PC-9 (cell line): ENCODE measurements at regions not wholly inside any gene's neighbourhood (a gene's known extent, or its start where the extent isn't known, plus 50 kb on each side); places are given as distances from the start of the nearest gene placed in this dataset.
"Not testable (repeated sequence)": the region's sequence is repeated elsewhere in the genome, so short reads cannot be mapped to it uniquely, and the experiment has no call there.

Experiments used
- BruUV-seq: library from RNA; stranded (reverse); fragments of 400-500 nt; replicated peaks from 2 replicates; lab custom pipeline; 2021; lab: Mats Ljungman, UMichigan
- CTCF ChIA-PET: fragments of 300-600 bp; sonication (Branson Sonifier 250); formaldehyde crosslinking; loops from one replicate; lab custom pipeline; 2022; ENCODE audit warnings: antibody characterized with exemption; lab: Charles Lee
- POLR2A ChIA-PET: fragments of 300-600 bp; sonication (Branson Sonifier 250); formaldehyde crosslinking; loops from one replicate; lab custom pipeline; 2022; ENCODE audit warnings: antibody characterized with exemption; ENCODE audit not compliant: unreplicated experiment; lab: Charles Lee
- DNase-seq, 2 experiments: peaks; one replicate each; pipeline versions ENCODE4 v3.0.0 to v3.0.0-alpha.2; 2015 to 2022; ENCODE audit warnings: mixed read lengths in 1 of 2
- H2AFZ ChIP-seq: fragments of 200-600 bp; sonication (generic); 2 replicates; pipeline ENCODE4 v1.8.1; 2017; ENCODE audit warnings: antibody characterized with exemption
- H3F3A ChIP-seq: fragments of 200-600 bp; sonication (generic); 2 replicates; pipeline ENCODE4 v1.8.1; 2017; ENCODE audit warnings: antibody characterized with exemption, mild to moderate bottlenecking, low read depth; ENCODE audit not compliant: insufficient read depth
- H3K27ac ChIP-seq: fragments of 200-600 bp; sonication (generic); 2 replicates; pipeline ENCODE4 v1.6.1; 2016; ENCODE audit warnings: mixed run types
- H3K27me3 ChIP-seq: fragments of 200-600 bp; sonication (generic); 2 replicates; pipeline ENCODE4 v1.6.1; 2016; ENCODE audit warnings: low read depth, mixed run types; ENCODE audit not compliant: insufficient read depth
- H3K36me3 ChIP-seq: fragments of 200-600 bp; sonication (generic); 2 replicates; pipeline ENCODE4 v1.6.1; 2016; ENCODE audit warnings: low read depth, mixed run types
- H3K4me1 ChIP-seq: fragments of 200-600 bp; sonication (generic); replicated peaks from 2 replicates; pipeline ENCODE4 v1.6.1; 2016; ENCODE audit warnings: mixed run types; ENCODE audit not compliant: insufficient read depth
- H3K4me2 ChIP-seq: fragments of 200-600 bp; sonication (generic); 2 replicates; pipeline ENCODE4 v1.6.1; 2017; ENCODE audit warnings: mixed run types
- H3K4me3 ChIP-seq: fragments of 200-600 bp; sonication (generic); 2 replicates; pipeline ENCODE4 v1.6.1; 2016; ENCODE audit warnings: mixed run types
- H3K79me2 ChIP-seq: fragments of 200-600 bp; sonication (generic); 2 replicates; pipeline ENCODE4 v1.6.1; 2017; ENCODE audit warnings: low read depth, mixed run types
- H3K9me2 ChIP-seq: fragments of 200-600 bp; sonication (generic); 2 replicates; pipeline ENCODE4 v1.8.1; 2017; ENCODE audit warnings: mild to moderate bottlenecking; ENCODE audit not compliant: insufficient read depth
- H3K9me3 ChIP-seq: fragments of 200-600 bp; sonication (generic); 2 replicates; pipeline ENCODE4 v1.8.1; 2016; ENCODE audit warnings: low read depth; ENCODE audit not compliant: insufficient read depth
- H4K20me1 ChIP-seq: fragments of 200-600 bp; sonication (generic); 2 replicates; pipeline ENCODE4 v1.8.1; 2017; ENCODE audit not compliant: insufficient read depth
- EZH2 ChIP-seq: fragments of 200-600 bp; sonication (generic); IDR thresholded peaks from 2 replicates; pipeline ENCODE4 v1.8.0; 2017; ENCODE audit warnings: antibody characterized with exemption, low read depth
- intact Hi-C: fragments of 100-400 bp; cut with micrococcal nuclease; formaldehyde crosslinking; loops from one replicate; pipeline ENCODE4 v1.10.0; 2022; ENCODE audit not compliant: unreplicated experiment
- TF ChIP-seq, protein P1 (sequence below): fragments of 200-600 bp; sonication (generic); conservative IDR thresholded peaks from 2 replicates; pipeline ENCODE4 v1.6.1; 2017; ENCODE audit warnings: mixed run types, antibody characterized with exemption, mild to moderate bottlenecking, moderate library complexity

DNA sequence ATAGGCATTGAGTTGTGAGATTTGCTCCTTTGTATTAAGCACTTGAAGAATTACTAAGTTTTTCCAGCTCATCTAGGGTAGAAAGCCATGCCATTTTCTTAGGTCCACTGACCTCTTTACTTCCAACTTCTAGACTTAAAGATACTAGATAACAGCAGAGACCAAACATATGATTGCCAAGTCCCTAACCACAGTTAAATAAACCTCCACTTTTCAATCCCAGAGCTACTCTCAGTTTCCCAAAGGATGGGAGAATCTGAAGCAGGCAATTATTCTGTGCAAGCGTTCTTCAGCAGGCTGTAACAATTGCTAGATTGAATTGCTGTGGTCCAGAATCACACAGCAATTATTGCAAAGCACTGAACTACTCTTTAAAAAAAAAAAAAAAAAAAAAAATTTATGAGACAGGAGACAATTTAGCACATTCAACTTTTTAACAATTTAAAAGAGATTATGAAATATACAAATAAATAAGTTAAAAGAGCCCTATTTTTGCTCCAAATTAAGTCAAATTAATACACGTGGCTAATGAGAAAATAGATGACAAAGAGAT, 104.0 kb upstream of the PRSS16 start:
- Histone ChIP-seq H3K9me2 (no peaks in the 10 kb centered on the region), H3K4me2 (peak overlapping the region; percentile 94)

DNA sequence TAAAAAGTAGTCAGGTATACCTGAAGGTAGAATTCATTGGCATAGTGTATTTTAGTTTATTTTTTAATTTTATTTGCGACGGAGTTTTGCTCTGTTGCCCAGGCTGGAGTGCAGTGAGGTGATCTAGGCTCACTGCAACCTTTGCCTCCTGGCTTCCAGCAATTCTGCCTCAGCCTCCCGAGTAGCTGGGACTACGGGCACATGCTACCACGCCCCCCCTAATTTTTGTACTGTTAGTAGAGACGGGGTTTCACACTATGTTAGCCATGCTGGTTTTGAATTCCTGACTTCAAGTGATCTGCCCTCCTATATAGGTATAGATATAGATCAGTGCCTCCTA, 102.8 kb upstream of the PRSS16 start:
- no TSS peak for BruUV-seq
- H4K20me1 ChIP-seq, result no peaks in the 10 kb centered on the region
- H3K9me2 ChIP-seq, result no peaks in the 10 kb centered on the region
- POLR2A ChIA-PET, result interaction anchor here (0.5 to 3.6 kb wide), 11 partner anchors 11 to 1040 kb away, joined by 3 to 202 read pairs (median 4); a partner anchor contains a TSS
- no peaks in the 10 kb centered on the region; the same call in 1 of the 2 replicates for H3K36me3 ChIP-seq
- CTCF ChIA-PET, result interaction anchor here (0.8 kb wide), 1 partner anchor 730 kb away, joined by 10 read pairs; no protein-coding TSS in a partner anchor
- no peaks in the 10 kb centered on the region for H3K9me3 ChIP-seq
- intact Hi-C loops, result loop anchor here (5.0 kb wide), 1 partner anchor 1112 kb away; a partner anchor contains a TSS
- H3K4me1 ChIP-seq, result peaks cover 13% of the 10 kb centered on the region
- peaks cover 33% of the 10 kb centered on the region for H3F3A ChIP-seq
- peak overlapping the region; percentile 94 for H3K4me2 ChIP-seq
- H3K4me3 ChIP-seq, result peak overlapping the region; percentile 91
- no peaks in the 10 kb centered on the region for H3K27me3 ChIP-seq
- TF ChIP-seq, protein P1, sequence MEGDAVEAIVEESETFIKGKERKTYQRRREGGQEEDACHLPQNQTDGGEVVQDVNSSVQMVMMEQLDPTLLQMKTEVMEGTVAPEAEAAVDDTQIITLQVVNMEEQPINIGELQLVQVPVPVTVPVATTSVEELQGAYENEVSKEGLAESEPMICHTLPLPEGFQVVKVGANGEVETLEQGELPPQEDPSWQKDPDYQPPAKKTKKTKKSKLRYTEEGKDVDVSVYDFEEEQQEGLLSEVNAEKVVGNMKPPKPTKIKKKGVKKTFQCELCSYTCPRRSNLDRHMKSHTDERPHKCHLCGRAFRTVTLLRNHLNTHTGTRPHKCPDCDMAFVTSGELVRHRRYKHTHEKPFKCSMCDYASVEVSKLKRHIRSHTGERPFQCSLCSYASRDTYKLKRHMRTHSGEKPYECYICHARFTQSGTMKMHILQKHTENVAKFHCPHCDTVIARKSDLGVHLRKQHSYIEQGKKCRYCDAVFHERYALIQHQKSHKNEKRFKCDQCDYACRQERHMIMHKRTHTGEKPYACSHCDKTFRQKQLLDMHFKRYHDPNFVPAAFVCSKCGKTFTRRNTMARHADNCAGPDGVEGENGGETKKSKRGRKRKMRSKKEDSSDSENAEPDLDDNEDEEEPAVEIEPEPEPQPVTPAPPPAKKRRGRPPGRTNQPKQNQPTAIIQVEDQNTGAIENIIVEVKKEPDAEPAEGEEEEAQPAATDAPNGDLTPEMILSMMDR, result no peak
- no peak for TF ChIP-seq EZH2
- H3K79me2 ChIP-seq, result peaks cover 57% of the 10 kb centered on the region
- no peak overlapping the region for H2AFZ ChIP-seq
- DNase-seq, result no peak
- H3K27ac ChIP-seq, result peak overlapping the region; percentile 75; the same call in 1 of the 2 replicates

More for the DNA sequence above, 104.0 kb upstream of the PRSS16 start:
- H3K4me1 ChIP-seq, result peaks cover 17% of the 10 kb centered on the region
- H3K27me3 ChIP-seq, result no peaks in the 10 kb centered on the region
- intact Hi-C loops, result no loop called here
- DNase-seq, result no peak
- peaks cover 62% of the 10 kb centered on the region for H3K79me2 ChIP-seq
- no peak overlapping the region for H2AFZ ChIP-seq
- no peak overlapping the region for H3K4me3 ChIP-seq
- TF ChIP-seq, protein P1, result no peak
- no TSS peak for BruUV-seq
- no peaks in the 10 kb centered on the region for H3K9me3 ChIP-seq
- peaks cover 35% of the 10 kb centered on the region for H3F3A ChIP-seq
- CTCF ChIA-PET, result no interaction called here
- POLR2A ChIA-PET, result interaction anchor here (0.6 to 1.2 kb wide), 5 partner anchors 9 to 960 kb away, joined by 3 to 12 read pairs (median 5); a partner anchor contains a TSS
- no peak overlapping the region for H3K27ac ChIP-seq
- H3K36me3 ChIP-seq, result no peaks in the 10 kb centered on the region; the same call in 1 of the 2 replicates
- no peaks in the 10 kb centered on the region for H4K20me1 ChIP-seq

DNA sequence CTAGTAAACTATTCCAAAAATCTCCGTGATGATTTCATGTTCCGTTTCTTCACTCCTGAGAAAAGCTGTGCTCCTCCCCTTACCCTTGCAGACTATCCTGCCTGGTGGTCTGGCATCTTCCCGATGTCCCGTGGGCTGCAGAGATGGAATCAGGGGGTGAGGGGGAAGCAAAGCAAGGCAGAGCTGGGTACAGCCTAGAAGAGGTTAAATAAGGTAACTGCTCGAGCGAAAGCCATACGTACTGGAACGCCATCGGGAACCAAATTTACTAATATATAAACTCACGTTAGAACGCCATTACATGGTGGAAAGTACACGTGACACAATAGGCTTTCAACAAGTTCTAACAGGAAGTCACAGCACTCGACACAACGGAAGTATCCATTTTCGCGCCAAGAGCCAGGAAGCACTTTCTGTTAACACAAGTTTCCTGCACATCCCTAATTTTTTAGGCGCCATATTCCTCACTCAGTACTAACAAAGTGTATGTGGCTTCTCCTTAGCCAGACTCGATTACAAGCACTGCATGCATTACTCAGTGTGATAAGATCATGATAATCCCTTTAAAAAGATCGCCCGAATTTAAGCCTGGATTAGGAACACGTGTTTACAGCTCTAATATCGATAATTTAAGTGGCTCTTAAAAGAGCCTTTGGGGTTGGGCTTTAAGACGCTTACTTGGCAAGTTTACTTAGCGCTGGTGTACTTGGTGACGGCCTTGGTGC, 101.6 kb upstream of the PRSS16 start:
- Histone ChIP-seq H3K27ac (peak overlapping the region; percentile 75), H3K4me1 (peaks cover 12% of the 10 kb centered on the region), H3K4me2 (peak overlapping the region; percentile 94), H3K27me3 (no peaks in the 10 kb centered on the region), H3K4me3 (peak overlapping the region; percentile 91), H3K36me3 (no peaks in the 10 kb centered on the region; the same call in 1 of the 2 replicates), H3F3A (peaks cover 34% of the 10 kb centered on the region), H4K20me1 (no peaks in the 10 kb centered on the region), H2AFZ (peak overlapping the region; percentile 79), H3K9me3 (no peaks in the 10 kb centered on the region), H3K79me2 (peaks cover 52% of the 10 kb centered on the region), H3K9me2 (no peaks in the 10 kb centered on the region)
- ChIA-PET CTCF (no interaction called here), POLR2A (interaction anchor here (0.6 to 3.6 kb wide), 8 partner anchors 12 to 1059 kb away, joined by 3 to 202 read pairs (median 8); partner anchors contain the start of gene HFE)
- BruUV-seq, result no TSS peak
- intact Hi-C loops, result loop anchor here (2.0 to 5.0 kb wide), 2 partner anchors 957 to 1114 kb away; a partner anchor contains a TSS
- TF ChIP-seq EZH2, result no peak
- TF ChIP-seq, protein P1, result no peak
- DNase-seq, result peak; percentile 61 to 85

DNA sequence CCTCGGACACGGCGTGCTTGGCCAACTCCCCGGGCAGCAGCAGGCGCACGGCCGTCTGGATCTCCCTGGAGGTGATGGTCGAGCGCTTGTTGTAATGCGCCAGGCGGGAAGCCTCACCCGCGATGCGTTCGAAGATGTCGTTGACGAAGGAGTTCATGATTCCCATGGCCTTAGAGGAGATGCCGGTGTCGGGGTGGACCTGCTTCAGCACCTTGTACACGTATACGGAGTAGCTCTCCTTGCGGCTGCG, 101.1 kb upstream of the PRSS16 start:
- H3K27ac ChIP-seq, result peak overlapping the region; percentile 75
- not testable (repeated sequence) for H3K9me3 ChIP-seq, H4K20me1 ChIP-seq, H3K36me3 ChIP-seq, DNase-seq, H3K27me3 ChIP-seq, H3K4me1 ChIP-seq, H3K9me2 ChIP-seq
- H3K4me3 ChIP-seq, result peak overlapping the region; percentile 91
- intact Hi-C loops, result loop anchor here (2.0 to 5.0 kb wide), 2 partner anchors 958 to 1114 kb away; a partner anchor contains a TSS
- H3F3A ChIP-seq, result peaks cover 34% of the 10 kb centered on the region
- H2AFZ ChIP-seq, result peak overlapping the region; percentile 79
- CTCF ChIA-PET, result interaction anchor here (1.5 kb wide), 1 partner anchor 747 kb away, joined by 3 read pairs; a partner anchor contains a TSS
- BruUV-seq, result TSS peak; percentile 86
- POLR2A ChIA-PET, result interaction anchor here (0.5 to 3.6 kb wide), 21 partner anchors 7 to 1125 kb away, joined by 3 to 202 read pairs (median 6); a partner anchor contains a TSS
- H3K79me2 ChIP-seq, result peaks cover 47% of the 10 kb centered on the region
- peak overlapping the region; percentile 94 for H3K4me2 ChIP-seq
